GM21381 (cell line): ENCODE measurements at regions not wholly inside any gene's neighbourhood (a gene's known extent, or its start where the extent isn't known, plus 50 kb on each side); places are given as distances from the start of the nearest gene placed in this dataset.

ENCODE experiments used
- ATAC-seq: cut with Tn5 transposase; IDR thresholded peaks from one replicate; pipeline ENCODE4 v1.9.1; 2021; ENCODE audit warnings: mild to moderate bottlenecking, moderate library complexity; ENCODE audit not compliant: unreplicated experiment

GRCh38 chr6:170232186-170233002, 58.5 kb downstream of the DLL1 start:
- ATAC-seq = no peak

GRCh38 chr6:170231293-170232185, 59.3 kb downstream of the DLL1 start:
- ATAC-seq = no peak

- ATAC-seq = no peak
Measured at GRCh38 chr6:170230520-170231292, 60.2 kb downstream of the DLL1 start.

- no peak for ATAC-seq
Measured at GRCh38 chr6:170229851-170230519, 60.9 kb downstream of the DLL1 start.

DNA sequence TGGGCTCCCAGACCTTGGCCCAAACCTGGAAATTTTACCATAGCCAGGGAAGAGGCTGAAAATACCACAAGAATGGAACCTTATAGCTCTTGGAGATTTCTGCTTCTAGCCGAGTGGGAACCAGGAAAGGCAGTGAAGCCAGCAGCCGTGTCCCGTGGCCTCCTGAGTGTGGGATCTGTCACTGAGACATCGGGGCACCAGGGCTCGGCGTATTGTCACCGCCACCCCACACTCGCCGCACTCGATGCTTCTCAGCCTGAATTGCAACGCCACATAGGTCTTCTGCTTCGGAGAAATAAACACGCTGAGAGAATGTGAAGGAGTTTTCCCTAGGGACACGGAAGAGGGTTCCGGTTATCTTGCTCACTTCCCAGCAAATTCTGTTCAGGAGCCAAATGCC, 61.5 kb downstream of the DLL1 start:
- no peak for ATAC-seq

DNA sequence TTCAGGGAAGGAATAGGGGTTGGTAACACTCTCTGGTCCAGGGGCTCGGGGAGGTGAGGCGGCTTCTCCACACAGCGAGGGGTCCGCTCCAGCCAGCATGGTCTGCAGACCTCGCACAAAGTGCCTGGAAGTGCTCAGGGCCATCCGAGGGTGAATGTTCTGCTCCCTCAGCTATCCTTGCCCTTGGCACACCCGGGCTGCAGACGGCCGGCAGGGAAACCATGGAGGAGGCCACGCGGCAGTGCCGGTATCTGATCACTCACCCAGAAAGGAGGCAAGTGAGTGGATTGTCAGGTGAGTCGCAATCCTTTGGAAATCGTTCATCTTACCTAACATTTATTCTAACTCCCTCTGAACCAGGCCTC, 62.0 kb downstream of the DLL1 start:
- ATAC-seq = no peak

- ATAC-seq = no peak
Measured at GRCh38 chr6:170227996-170228945, 62.6 kb downstream of the DLL1 start.

DNA sequence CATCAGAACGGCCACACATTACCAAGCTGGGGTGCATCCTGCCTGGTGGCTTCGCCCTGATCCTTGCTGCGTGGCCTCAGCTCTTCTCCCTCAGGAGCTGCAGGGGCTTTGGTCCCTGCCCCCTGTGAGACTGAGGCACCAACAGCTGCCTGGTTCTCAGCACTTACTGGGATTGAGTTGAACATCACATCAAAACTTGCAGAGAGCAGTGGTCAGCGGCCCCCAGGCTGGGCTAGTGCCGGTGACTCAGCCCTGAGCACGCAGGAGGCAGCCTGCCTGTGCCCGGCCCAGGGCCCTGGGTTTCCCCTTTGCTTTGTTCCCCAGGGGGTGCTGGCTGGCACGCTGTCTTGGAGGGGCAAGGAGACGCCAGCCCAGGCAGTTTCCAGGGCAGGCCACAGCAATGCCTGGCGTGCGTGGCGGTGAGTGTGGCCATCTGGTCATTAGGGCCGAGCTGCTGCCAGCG, 63.3 kb downstream of the DLL1 start:
- no peak for ATAC-seq

DNA sequence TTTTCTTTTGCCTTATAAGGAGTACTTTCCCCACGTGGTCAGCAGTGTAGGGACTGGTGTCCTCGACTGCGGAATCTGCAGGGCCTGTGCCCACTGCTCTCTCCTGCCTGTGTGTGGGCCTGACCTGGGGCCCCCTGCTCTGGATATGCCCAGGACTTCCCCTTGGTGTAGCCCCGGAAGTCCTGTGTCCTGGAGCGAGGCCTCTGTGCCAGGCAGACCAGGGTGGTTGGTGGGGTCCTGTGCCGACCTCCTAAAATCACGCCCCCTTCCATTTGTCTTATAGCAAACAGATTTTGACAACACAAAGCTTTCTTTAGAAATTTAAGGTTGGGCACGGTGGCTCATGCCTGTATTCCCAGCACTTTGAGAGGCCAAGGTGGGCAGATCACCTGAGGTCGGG, 64.2 kb downstream of the DLL1 start:
- ATAC-seq = no peak

DNA sequence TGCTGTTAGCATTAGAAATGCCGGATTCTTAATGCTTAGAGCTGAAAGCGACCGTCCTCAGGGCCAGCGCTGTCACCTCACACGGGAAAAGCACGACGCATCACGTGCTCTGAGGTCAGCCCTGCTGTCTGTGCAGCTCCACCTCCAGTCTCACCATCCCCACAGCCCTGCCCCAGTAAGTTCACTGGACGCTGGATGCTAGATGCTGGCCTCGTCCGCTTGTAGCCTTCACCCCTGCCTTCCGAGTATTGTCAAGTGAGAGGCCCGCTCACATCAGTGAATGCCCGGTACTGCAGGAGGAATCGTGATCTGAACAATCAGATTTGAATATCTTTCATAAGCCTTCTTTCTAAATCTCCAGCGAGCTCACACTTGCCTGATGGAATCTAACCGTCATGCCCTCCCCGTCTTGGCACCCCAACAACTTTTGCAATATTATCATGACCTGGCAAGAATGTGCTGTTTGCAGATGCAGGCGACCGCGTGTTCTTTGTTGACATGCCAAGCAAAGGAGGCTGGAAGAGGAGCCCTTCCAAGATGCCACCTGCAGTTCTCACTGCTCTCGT, 64.9 kb downstream of the DLL1 start:
- no peak for ATAC-seq

- ATAC-seq = no peak
Measured at GRCh38 chr6:170224694-170225660, 65.9 kb downstream of the DLL1 start.

GRCh38 chr6:170223718-170224693, 66.9 kb downstream of the DLL1 start:
- no peak for ATAC-seq

GRCh38 chr6:170222498-170223471, 68.1 kb downstream of the DLL1 start:
- no peak for ATAC-seq

GRCh38 chr6:170221753-170222400, 69.0 kb downstream of the DLL1 start:
- ATAC-seq = no peak

GRCh38 chr6:170221052-170221752, 69.7 kb downstream of the DLL1 start:
- no peak for ATAC-seq
